ENCODE measurements at regions not wholly inside any gene's neighbourhood (a gene's known extent, or its start where the extent isn't known, plus 50 kb on each side); places are given as distances from the start of the nearest gene placed in this dataset.

- no peak for DNase-seq (ENCODE audit: low read depth in 2 of 2)
Observed at GRCh38 chr13:73967397-73968165, 166.6 kb downstream of the KLF12 start.

GRCh38 chr13:73966331-73966730 lies 167.9 kb downstream of the KLF12 start:
- no peak for DNase-seq (ENCODE audit: low read depth in 2 of 2)

- no peak for DNase-seq (ENCODE audit: low read depth in 2 of 2)
Observed at GRCh38 chr13:73962284-73962683, 171.9 kb downstream of the KLF12 start.

GRCh38 chr13:73961181-73961580 lies 173.0 kb downstream of the KLF12 start:
- no peak for DNase-seq (ENCODE audit: low read depth in 2 of 2)

GRCh38 chr13:73960474-73960873 lies 173.7 kb downstream of the KLF12 start:
- DNase-seq (ENCODE audit: low read depth in 2 of 2): no peak

GRCh38 chr13:73958657-73959397 lies 175.4 kb downstream of the KLF12 start:
- no peak for DNase-seq (ENCODE audit: low read depth in 2 of 2)

- no peak for DNase-seq (ENCODE audit: low read depth in 2 of 2)
Observed at GRCh38 chr13:73957889-73958288, 176.3 kb downstream of the KLF12 start.

- DNase-seq (ENCODE audit: low read depth in 2 of 2): no peak
Observed at GRCh38 chr13:73956795-73957408, 177.3 kb downstream of the KLF12 start.

- DNase-seq (ENCODE audit: low read depth in 2 of 2): no peak
Observed at GRCh38 chr13:73955977-73956500, 178.2 kb downstream of the KLF12 start.

GRCh38 chr13:73954808-73955207 lies 179.4 kb downstream of the KLF12 start:
- DNase-seq (ENCODE audit: low read depth in 2 of 2): no peak

- DNase-seq (ENCODE audit: low read depth in 2 of 2): no peak
Observed at GRCh38 chr13:73952648-73953047, 181.6 kb downstream of the KLF12 start.

- DNase-seq (ENCODE audit: low read depth in 2 of 2): no peak
Observed at GRCh38 chr13:73948848-73949529, 185.2 kb downstream of the KLF12 start.

GRCh38 chr13:73945871-73946270 lies 188.3 kb downstream of the KLF12 start:
- no peak for DNase-seq (ENCODE audit: low read depth in 2 of 2)

- no peak for DNase-seq (ENCODE audit: low read depth in 2 of 2)
Observed at GRCh38 chr13:73945382-73945781, 188.8 kb downstream of the KLF12 start.

- DNase-seq (ENCODE audit: low read depth in 2 of 2): no peak
Observed at GRCh38 chr13:73943965-73944233, 190.3 kb downstream of the KLF12 start.

- DNase-seq (ENCODE audit: low read depth in 2 of 2): no peak
Observed at GRCh38 chr13:73943137-73943964, 190.9 kb downstream of the KLF12 start.

GRCh38 chr13:73941752-73942151 lies 192.5 kb downstream of the KLF12 start:
- DNase-seq (ENCODE audit: low read depth in 2 of 2): no peak

GRCh38 chr13:73940098-73940497 lies 194.1 kb downstream of the KLF12 start:
- no peak for DNase-seq (ENCODE audit: low read depth in 2 of 2)

GRCh38 chr13:73939603-73940002 lies 194.6 kb downstream of the KLF12 start:
- no peak for DNase-seq (ENCODE audit: low read depth in 2 of 2)

GRCh38 chr13:73939071-73939380 lies 195.2 kb downstream of the KLF12 start:
- no peak for DNase-seq (ENCODE audit: low read depth in 2 of 2)

- peak; percentile 79 to 80 for DNase-seq (ENCODE audit: low read depth in 2 of 2)
Observed at GRCh38 chr13:73938372-73939070, 195.7 kb downstream of the KLF12 start.
